ENCODE measurements at regions not wholly inside any gene's neighbourhood (a gene's known extent, or its start where the extent isn't known, plus 50 kb on each side); places are given as distances from the start of the nearest gene placed in this dataset.

GRCh38 chr1:199096591-199096990, 457.8 kb downstream of the PTPRC start:
- TF ChIP-seq CTCF (IDR thresholded peaks at IDR 0.05; ENCODE audit: low read depth, low read length) (no peak), EZH2phosphoT487 (IDR thresholded peaks at IDR 0.05; ENCODE audit: low read depth) (no peak)

Measured in OCI-LY3 (cell line).